ENCODE measurements at regions not wholly inside any gene's neighbourhood (a gene's known extent, or its start where the extent isn't known, plus 50 kb on each side); places are given as distances from the start of the nearest gene placed in this dataset.

DNA sequence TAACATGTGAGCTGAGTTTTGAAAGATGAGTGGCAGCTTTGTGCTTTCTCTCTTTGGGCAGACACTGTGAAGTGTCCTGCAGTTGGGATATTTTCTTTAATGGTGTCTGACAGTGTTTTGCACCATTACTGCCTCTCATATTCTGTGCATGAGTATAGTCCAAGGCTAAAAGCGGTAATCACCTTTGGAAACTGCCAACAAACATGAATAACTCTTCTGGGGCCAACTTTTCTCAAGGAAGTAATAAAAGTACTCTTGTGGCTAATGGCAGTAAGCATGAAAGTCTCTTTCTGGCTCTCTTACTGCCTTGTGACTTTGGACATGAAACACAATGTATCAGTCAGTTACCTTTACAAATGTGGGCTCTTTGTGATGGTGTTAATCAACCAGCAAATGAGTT lies 91.7 kb upstream of the SOX4 start:
- Mint-ChIP-seq H3K9me3 (no peaks in the 10 kb centered on the region), H3K36me3 (ENCODE audit: low read depth) (no peaks in the 10 kb centered on the region), H3K27ac (no peak overlapping the region), H3K4me1 (peaks cover 15% of the 10 kb centered on the region), H3K4me3 (no peak overlapping the region), H3K27me3 (ENCODE audit: insufficient read depth) (peaks cover 2% of the 10 kb centered on the region)
- Histone ChIP-seq H3K27ac (ENCODE audit: low read depth, low read length) (no peak overlapping the region), H3K4me1 (ENCODE audit: control insufficient read depth, insufficient read depth, low read length) (peaks cover 11% of the 10 kb centered on the region), H3K27me3 (ENCODE audit: control insufficient read depth, insufficient read depth, low read length, poor library complexity, severe bottlenecking) (no peaks in the 10 kb centered on the region), H3K9me3 (ENCODE audit: control insufficient read depth, low read length) (no peaks in the 10 kb centered on the region), H3K36me3 (ENCODE audit: control insufficient read depth, insufficient read depth, low read length) (no peaks in the 10 kb centered on the region), H3K4me3 (ENCODE audit: low read length) (no peak overlapping the region), H3K9ac (ENCODE audit: extremely low read depth, low read length, poor library complexity, severe bottlenecking) (no peak overlapping the region)
- 97 to 100% methylated on average over 1 of the region's 1 CpG for WGBS, 2 experiments (ENCODE audit: insufficient coverage in 1 of 2, insufficient read length in 1 of 2)
- TF ChIP-seq, protein P1, sequence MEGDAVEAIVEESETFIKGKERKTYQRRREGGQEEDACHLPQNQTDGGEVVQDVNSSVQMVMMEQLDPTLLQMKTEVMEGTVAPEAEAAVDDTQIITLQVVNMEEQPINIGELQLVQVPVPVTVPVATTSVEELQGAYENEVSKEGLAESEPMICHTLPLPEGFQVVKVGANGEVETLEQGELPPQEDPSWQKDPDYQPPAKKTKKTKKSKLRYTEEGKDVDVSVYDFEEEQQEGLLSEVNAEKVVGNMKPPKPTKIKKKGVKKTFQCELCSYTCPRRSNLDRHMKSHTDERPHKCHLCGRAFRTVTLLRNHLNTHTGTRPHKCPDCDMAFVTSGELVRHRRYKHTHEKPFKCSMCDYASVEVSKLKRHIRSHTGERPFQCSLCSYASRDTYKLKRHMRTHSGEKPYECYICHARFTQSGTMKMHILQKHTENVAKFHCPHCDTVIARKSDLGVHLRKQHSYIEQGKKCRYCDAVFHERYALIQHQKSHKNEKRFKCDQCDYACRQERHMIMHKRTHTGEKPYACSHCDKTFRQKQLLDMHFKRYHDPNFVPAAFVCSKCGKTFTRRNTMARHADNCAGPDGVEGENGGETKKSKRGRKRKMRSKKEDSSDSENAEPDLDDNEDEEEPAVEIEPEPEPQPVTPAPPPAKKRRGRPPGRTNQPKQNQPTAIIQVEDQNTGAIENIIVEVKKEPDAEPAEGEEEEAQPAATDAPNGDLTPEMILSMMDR (conservative IDR thresholded peaks at IDR 0.05): no peak
- DNase-seq: peak; percentile 3

DNA sequence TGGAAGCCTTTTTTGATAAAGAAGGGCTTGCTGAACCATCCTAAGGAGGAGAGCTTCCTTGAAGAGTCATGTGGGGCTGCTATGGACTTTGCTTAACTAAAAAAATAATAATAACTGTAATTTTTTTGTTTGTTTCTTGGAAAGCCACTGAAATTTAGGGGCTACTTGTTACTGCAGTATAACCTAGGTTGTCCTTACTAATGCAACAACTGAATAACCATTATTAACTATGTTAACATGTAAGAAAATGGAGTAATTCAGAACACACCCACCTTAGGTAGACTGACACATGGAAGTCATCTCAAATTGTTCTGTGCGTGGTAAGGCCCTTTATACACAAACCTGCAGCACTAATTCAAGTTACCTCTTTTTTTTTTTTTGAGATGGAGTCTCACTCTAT lies 90.9 kb upstream of the SOX4 start:
- Mint-ChIP-seq H3K4me1 (peaks cover 15% of the 10 kb centered on the region), H3K27ac (no peak overlapping the region), H3K36me3 (ENCODE audit: low read depth) (no peaks in the 10 kb centered on the region), H3K27me3 (ENCODE audit: insufficient read depth) (peaks cover 4% of the 10 kb centered on the region), H3K9me3 (no peaks in the 10 kb centered on the region), H3K4me3 (no peak overlapping the region)
- Histone ChIP-seq H3K4me3 (ENCODE audit: low read length) (no peak overlapping the region), H3K27ac (ENCODE audit: low read depth, low read length) (no peak overlapping the region), H3K27me3 (ENCODE audit: control insufficient read depth, insufficient read depth, low read length, poor library complexity, severe bottlenecking) (no peaks in the 10 kb centered on the region), H3K36me3 (ENCODE audit: control insufficient read depth, insufficient read depth, low read length) (no peaks in the 10 kb centered on the region), H3K9ac (ENCODE audit: extremely low read depth, low read length, poor library complexity, severe bottlenecking) (no peak overlapping the region), H3K9me3 (ENCODE audit: control insufficient read depth, low read length) (no peaks in the 10 kb centered on the region), H3K4me1 (ENCODE audit: control insufficient read depth, insufficient read depth, low read length) (peaks cover 11% of the 10 kb centered on the region)
- 83 to 94% methylated on average over 1 of the region's 1 CpG for WGBS, 2 experiments (ENCODE audit: insufficient coverage in 1 of 2, insufficient read length in 1 of 2)
- TF ChIP-seq, protein P1 (conservative IDR thresholded peaks at IDR 0.05): no peak
- DNase-seq: no peak

DNA sequence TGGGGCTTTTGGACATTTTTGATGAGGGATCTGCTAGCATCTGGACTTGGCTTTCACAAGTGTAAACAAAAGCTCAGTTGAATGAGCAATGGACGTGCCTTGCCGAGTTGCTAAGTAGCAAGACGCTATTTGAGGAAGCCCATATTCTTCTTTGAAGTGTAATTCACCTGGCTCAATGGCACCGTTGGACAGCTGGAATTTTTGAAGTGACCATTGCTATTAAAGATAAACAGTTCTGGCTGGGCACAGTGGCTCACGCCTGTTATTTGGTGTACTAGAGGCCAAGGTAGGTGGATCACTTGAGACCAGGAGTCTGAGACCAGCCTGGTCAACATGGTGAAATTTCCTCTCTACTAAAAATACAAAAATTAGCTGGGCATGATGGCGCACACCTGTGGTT lies 88.8 kb upstream of the SOX4 start:
- H3K9me3 ChIP-seq (ENCODE audit: control insufficient read depth, low read length): no peaks in the 10 kb centered on the region
- Mint-ChIP-seq H3K27ac (no peak overlapping the region), H3K9me3 (no peaks in the 10 kb centered on the region), H3K36me3 (ENCODE audit: low read depth) (no peaks in the 10 kb centered on the region), H3K4me3 (no peak overlapping the region), H3K4me1 (peaks cover 15% of the 10 kb centered on the region), H3K27me3 (ENCODE audit: insufficient read depth) (peaks cover 2% of the 10 kb centered on the region)
- no peaks in the 10 kb centered on the region for H3K27me3 ChIP-seq (ENCODE audit: control insufficient read depth, insufficient read depth, low read length, poor library complexity, severe bottlenecking)
- TF ChIP-seq, protein P1 (conservative IDR thresholded peaks at IDR 0.05): no peak
- no peak overlapping the region for H3K27ac ChIP-seq (ENCODE audit: low read depth, low read length)
- no peaks in the 10 kb centered on the region for H3K36me3 ChIP-seq (ENCODE audit: control insufficient read depth, insufficient read depth, low read length)
- peaks cover 11% of the 10 kb centered on the region for H3K4me1 ChIP-seq (ENCODE audit: control insufficient read depth, insufficient read depth, low read length)
- no peak for DNase-seq
- H3K9ac ChIP-seq (ENCODE audit: extremely low read depth, low read length, poor library complexity, severe bottlenecking): no peak overlapping the region
- 86 to 94% methylated on average over 6 of the region's 6 CpGs for WGBS, 2 experiments (ENCODE audit: insufficient coverage in 1 of 2, insufficient read length in 1 of 2)
- no peak overlapping the region for H3K4me3 ChIP-seq (ENCODE audit: low read length)

Data from endodermal cell (in vitro differentiated cells).